ENCODE measurements at regions not wholly inside any gene's neighbourhood (a gene's known extent, or its start where the extent isn't known, plus 50 kb on each side); places are given as distances from the start of the nearest gene placed in this dataset.
"Not testable (repeated sequence)": the region's sequence is repeated elsewhere in the genome, so short reads cannot be mapped to it uniquely, and the experiment has no call there.

- not testable (repeated sequence) for TF ChIP-seq ZNF658 (tag by site-specific recombination; IDR thresholded peaks at IDR 0.05); CTCF (tag by site-specific recombination; IDR thresholded peaks at IDR 0.05); ZNF18 (tag by site-specific recombination; IDR thresholded peaks at IDR 0.05); ZBTB49 (tag by site-specific recombination; IDR thresholded peaks at IDR 0.05; ENCODE audit: low read depth); ZNF10 (tag by site-specific recombination; IDR thresholded peaks at IDR 0.05); ZNF626 (tag by site-specific recombination; IDR thresholded peaks at IDR 0.05); KLF7 (tag by site-specific recombination; IDR thresholded peaks at IDR 0.05; ENCODE audit: borderline replicate concordance); REST (tag by site-specific recombination; IDR thresholded peaks at IDR 0.05); ZNF274 (IDR thresholded peaks at IDR 0.05; ENCODE audit: low read length); ZNF274 (tag by site-specific recombination; IDR thresholded peaks at IDR 0.05; ENCODE audit: borderline replicate concordance)
Observed at GRCh38 chr16:35590913-35591312, 2131.5 kb downstream of the TP53TG3F start.
